Stomach (tissue), 4 donors: ENCODE measurements at regions not wholly inside any gene's neighbourhood (a gene's known extent, or its start where the extent isn't known, plus 50 kb on each side); places are given as distances from the start of the nearest gene placed in this dataset.

Experiments used
- CTCF ChIP-seq, 7 experiments: fragments of 450-650 bp in 4 of 7; fragments of 200-600 bp in 3 of 7; sonication (generic) in 3 of 7; IDR thresholded peaks; one replicate each; pipeline ENCODE4 v1.5.1; 2016 to 2019; ENCODE audit warnings: antibody characterized with exemption in 7 of 7, control low read depth in 2 of 7, mild to moderate bottlenecking in 1 of 7
- EP300 ChIP-seq: sonication (generic); formaldehyde crosslinking; IDR thresholded peaks from one replicate; pipeline ENCODE4 v1.6.1; 2017; ENCODE audit warnings: antibody characterized with exemption
- POLR2A ChIP-seq, 4 donors: fragments of 450-650 bp; IDR thresholded peaks; one replicate each; pipeline ENCODE4 v1.6.1; 2016; ENCODE audit warnings: antibody characterized with exemption in 4 of 4, control low read depth in 2 of 4, mild to moderate bottlenecking in 1 of 4, moderate library complexity in 1 of 4
- POLR2AphosphoS5 ChIP-seq, 3 donors: sonication (generic); formaldehyde crosslinking; IDR thresholded peaks; one replicate each; pipeline ENCODE4 v1.6.1; 2016; ENCODE audit warnings: antibody characterized with exemption in 3 of 3

- TF ChIP-seq CTCF (IDR thresholded peaks at IDR 0.05) (no peak), EP300 (no peak), POLR2AphosphoS5 (IDR thresholded peaks at IDR 0.05) (no peak), POLR2A (IDR thresholded peaks at IDR 0.05) (no peak)
These were observed 409.1 kb downstream of the NPIPA7 start for GRCh38 chr16:16788004-16788403.
